CD4-positive, CD25-positive, alpha-beta regulatory T cell (primary cell): ENCODE measurements at regions not wholly inside any gene's neighbourhood (a gene's known extent, or its start where the extent isn't known, plus 50 kb on each side); places are given as distances from the start of the nearest gene placed in this dataset.

Source experiments
- ATAC-seq, 2 donors: fragments of 150-1000 bp; cut with Tn5 transposase; one replicate each; pipeline ENCODE4 v1.10.0; 2021; ENCODE audit warnings: low read depth in 2 of 2, moderate number of reproducible peaks in 2 of 2, moderate library complexity in 1 of 2
- DNase-seq, 3 donors: peaks; one replicate each; pipeline versions ENCODE4 v3.0.0 to v3.0.0-alpha.2; 2012 to 2022; ENCODE audit warnings: mixed read lengths in 1 of 3
- H3K27ac ChIP-seq: one replicate; pipeline ENCODE4 v1.7.0; 2013; ENCODE audit warnings: mild to moderate bottlenecking, low read length; ENCODE audit not compliant: insufficient read depth, poor library complexity, severe bottlenecking
- H3K27me3 ChIP-seq: one replicate; pipeline ENCODE4 v1.7.0; 2013; ENCODE audit warnings: low read length; ENCODE audit not compliant: control insufficient read depth, insufficient read depth
- H3K36me3 ChIP-seq: one replicate; pipeline ENCODE4 v1.7.0; 2013; ENCODE audit warnings: mild to moderate bottlenecking, low read length, moderate library complexity; ENCODE audit not compliant: control insufficient read depth, insufficient read depth
- H3K4me1 ChIP-seq: 2 replicates; pipeline ENCODE4 v1.7.0; 2013; ENCODE audit warnings: mild to moderate bottlenecking, low read length; ENCODE audit not compliant: insufficient read depth, control insufficient read depth, poor library complexity, severe bottlenecking
- H3K4me3 ChIP-seq: one replicate; pipeline ENCODE4 v1.7.0; 2013; ENCODE audit warnings: low read depth, mild to moderate bottlenecking, low read length, moderate library complexity
- H3K9me3 ChIP-seq, 2 experiments: 1 replicate in 1 of 2; 2 replicates in 1 of 2; pipeline ENCODE4 v1.7.0; 2013; ENCODE audit warnings: low read length in 2 of 2, mild to moderate bottlenecking in 1 of 2, moderate library complexity in 1 of 2; ENCODE audit not compliant: control insufficient read depth in 2 of 2
- H3K27ac Mint-ChIP-seq, 3 donors: one replicate each; pipeline ENCODE4 v1.8.0; 2020 to 2022; ENCODE audit warnings: mild to moderate bottlenecking in 3 of 3, mixed read lengths in 3 of 3, moderate library complexity in 2 of 3
- H3K27me3 Mint-ChIP-seq: one replicate; pipeline ENCODE4 v1.8.0; 2022; ENCODE audit warnings: mild to moderate bottlenecking, mixed read lengths
- H3K36me3 Mint-ChIP-seq: one replicate; pipeline ENCODE4 v1.8.0; 2020; ENCODE audit warnings: mixed read lengths
- H3K4me1 Mint-ChIP-seq, 4 donors: one replicate each; pipeline ENCODE4 v1.8.0; 2020 to 2022; ENCODE audit warnings: mixed read lengths in 4 of 4, mild to moderate bottlenecking in 1 of 4
- H3K4me3 Mint-ChIP-seq, 4 donors: one replicate each; pipeline ENCODE4 v1.8.0; 2020 to 2022; ENCODE audit warnings: mild to moderate bottlenecking in 4 of 4, mixed read lengths in 4 of 4, moderate library complexity in 3 of 4
- H3K9me3 Mint-ChIP-seq, 7 donors: one replicate each; pipeline ENCODE4 v1.8.0; 2020 to 2022; ENCODE audit warnings: mixed read lengths in 7 of 7, mild to moderate bottlenecking in 3 of 7, moderate library complexity in 2 of 7

DNA sequence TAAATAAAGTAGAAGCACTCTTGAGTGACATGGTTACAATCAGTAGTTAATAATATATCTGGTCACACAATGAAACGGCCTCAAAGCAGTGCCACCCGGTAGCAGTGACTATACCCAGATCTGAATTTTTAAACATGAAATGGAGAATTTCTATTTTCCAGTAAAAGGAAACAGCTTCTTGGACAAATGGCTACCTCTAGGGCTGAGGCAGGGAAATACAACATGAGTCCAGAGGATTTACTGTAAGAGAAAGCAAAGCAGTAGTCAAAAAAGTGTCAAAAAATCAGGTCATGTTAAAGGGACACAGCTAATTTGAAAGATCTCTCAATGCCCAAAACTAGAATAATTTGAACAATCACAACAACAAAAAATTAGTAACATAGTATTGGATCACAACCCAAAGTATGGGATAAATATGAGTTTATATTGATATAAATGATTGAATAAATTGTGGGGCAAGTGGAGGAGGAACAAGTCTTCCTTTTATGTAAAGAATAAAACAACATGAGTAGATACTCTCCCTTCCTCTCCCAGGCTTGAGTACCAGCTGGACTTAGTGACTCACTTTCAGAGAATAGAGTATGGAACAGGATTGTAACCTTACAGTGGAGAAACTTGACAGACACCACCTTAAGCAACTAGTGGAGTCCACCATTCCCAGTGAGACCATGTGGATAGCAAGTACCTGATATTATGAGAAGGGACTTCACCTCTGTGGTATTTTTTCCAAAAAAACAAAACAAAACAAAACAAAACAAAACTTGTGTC lies 180.8 kb downstream of the MBD2 start:
- Histone ChIP-seq H3K27me3 (peaks cover 3% of the 10 kb centered on the region), H3K4me1 (no peaks in the 10 kb centered on the region), H3K9me3 (no peaks in the 10 kb centered on the region), H3K36me3 (no peaks in the 10 kb centered on the region), H3K27ac (no peak overlapping the region), H3K4me3 (no peak overlapping the region)
- peaks cover 17% of the 10 kb centered on the region for H3K27me3 Mint-ChIP-seq
- H3K9me3 Mint-ChIP-seq, result no peaks in the 10 kb centered on the region
- H3K4me1 Mint-ChIP-seq, result no peaks in the 10 kb centered on the region
- no peaks in the 10 kb centered on the region for H3K36me3 Mint-ChIP-seq
- H3K4me3 Mint-ChIP-seq, result no peak overlapping the region
- DNase-seq, result no peak
- ATAC-seq, result no peak
- no peak overlapping the region for H3K27ac Mint-ChIP-seq

DNA sequence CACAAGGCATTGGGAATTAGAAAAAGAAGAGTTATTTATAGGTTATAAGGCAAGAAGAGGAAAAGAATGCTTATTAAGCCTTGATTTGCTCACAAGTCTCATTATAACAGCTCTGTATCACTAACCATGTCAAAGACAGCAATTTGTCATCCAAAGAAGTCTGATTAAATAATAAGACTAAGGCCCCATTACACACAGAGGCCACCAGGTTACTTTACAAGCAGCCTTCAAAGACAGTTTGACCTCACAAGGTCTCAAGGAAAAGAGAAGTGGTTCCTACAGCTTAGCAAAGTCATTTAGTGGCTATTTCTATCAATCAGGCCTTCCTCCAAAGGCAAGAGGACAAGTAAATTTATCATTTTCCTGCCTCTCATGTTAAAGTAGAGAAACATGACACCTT lies 188.5 kb downstream of the MBD2 start:
- no peaks in the 10 kb centered on the region for H3K4me1 Mint-ChIP-seq

DNA sequence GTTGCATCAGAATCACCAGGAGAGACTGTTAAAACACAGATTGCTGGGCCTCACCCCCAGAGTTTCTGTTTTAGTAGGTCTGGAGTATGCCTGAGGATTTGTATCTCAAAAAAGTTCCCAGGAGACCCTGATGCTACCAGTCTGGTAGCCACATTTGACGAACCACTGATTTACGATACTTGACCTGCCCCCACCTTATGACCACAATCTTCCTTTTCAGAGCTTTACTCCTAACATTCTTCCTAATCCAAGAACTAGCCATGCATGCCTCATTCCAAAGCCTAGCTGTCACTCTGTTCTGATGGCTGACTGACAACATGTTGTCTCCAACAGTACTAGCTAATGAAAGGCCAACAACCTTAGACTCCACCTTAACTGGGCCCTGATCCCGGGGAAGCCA lies 191.4 kb downstream of the MBD2 start:
- Mint-ChIP-seq H3K4me3 (peak overlapping the region in 1 of 4 donors; percentile 59), H3K27ac (no peak overlapping the region), H3K4me1 (no peaks in the 10 kb centered on the region), H3K9me3 (peaks cover 0 to 4% (median 0%) of the 10 kb centered on the region in 7 donors), H3K36me3 (no peaks in the 10 kb centered on the region), H3K27me3 (peaks cover 14% of the 10 kb centered on the region)
- no peaks in the 10 kb centered on the region for H3K36me3 ChIP-seq
- H3K27ac ChIP-seq, result no peak overlapping the region
- ATAC-seq (no peak), DNase-seq (no peak)
- H3K4me3 ChIP-seq, result no peak overlapping the region
- H3K27me3 ChIP-seq, result peaks cover 4% of the 10 kb centered on the region
- no peaks in the 10 kb centered on the region for H3K9me3 ChIP-seq
- no peaks in the 10 kb centered on the region for H3K4me1 ChIP-seq

More for the DNA sequence above, 188.5 kb downstream of the MBD2 start:
- Mint-ChIP-seq H3K36me3 (no peaks in the 10 kb centered on the region), H3K9me3 (peaks cover 0 to 4% (median 0%) of the 10 kb centered on the region in 7 donors), H3K4me3 (no peak overlapping the region), H3K27me3 (peaks cover 12% of the 10 kb centered on the region), H3K27ac (no peak overlapping the region)
- peaks cover 4% of the 10 kb centered on the region for H3K27me3 ChIP-seq
- no peak for ATAC-seq
- no peaks in the 10 kb centered on the region for H3K9me3 ChIP-seq
- H3K27ac ChIP-seq, result no peak overlapping the region
- H3K36me3 ChIP-seq, result no peaks in the 10 kb centered on the region
- H3K4me1 ChIP-seq, result no peaks in the 10 kb centered on the region
- H3K4me3 ChIP-seq, result no peak overlapping the region
- no peak for DNase-seq

DNA sequence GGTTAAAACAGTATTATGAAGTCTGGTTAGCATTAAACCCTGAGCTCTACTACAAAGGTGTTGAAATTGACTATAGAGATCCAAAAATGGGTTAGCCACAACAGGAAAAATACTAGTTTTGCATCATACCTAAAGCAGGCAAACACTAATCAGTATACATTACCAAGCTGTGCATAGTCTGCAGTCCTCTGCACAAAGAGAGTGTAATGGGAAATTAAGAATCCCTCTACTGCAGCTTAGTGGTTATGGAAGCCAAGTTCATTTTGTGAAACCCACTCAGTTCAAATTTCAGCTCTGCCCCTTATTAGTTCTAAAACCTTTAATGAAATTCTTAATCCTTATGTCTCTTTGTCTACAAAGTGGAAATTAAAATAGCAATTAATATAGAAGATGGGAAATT lies 192.1 kb downstream of the MBD2 start:
- Mint-ChIP-seq H3K27me3 (peaks cover 14% of the 10 kb centered on the region), H3K9me3 (peaks cover 0 to 4% (median 0%) of the 10 kb centered on the region in 7 donors), H3K4me3 (no peak overlapping the region), H3K36me3 (no peaks in the 10 kb centered on the region), H3K4me1 (no peaks in the 10 kb centered on the region), H3K27ac (no peak overlapping the region)
- Histone ChIP-seq H3K4me1 (no peaks in the 10 kb centered on the region), H3K36me3 (no peaks in the 10 kb centered on the region), H3K9me3 (no peaks in the 10 kb centered on the region), H3K4me3 (no peak overlapping the region), H3K27me3 (peaks cover 4% of the 10 kb centered on the region), H3K27ac (no peak overlapping the region)
- ATAC-seq (no peak), DNase-seq (no peak)

DNA sequence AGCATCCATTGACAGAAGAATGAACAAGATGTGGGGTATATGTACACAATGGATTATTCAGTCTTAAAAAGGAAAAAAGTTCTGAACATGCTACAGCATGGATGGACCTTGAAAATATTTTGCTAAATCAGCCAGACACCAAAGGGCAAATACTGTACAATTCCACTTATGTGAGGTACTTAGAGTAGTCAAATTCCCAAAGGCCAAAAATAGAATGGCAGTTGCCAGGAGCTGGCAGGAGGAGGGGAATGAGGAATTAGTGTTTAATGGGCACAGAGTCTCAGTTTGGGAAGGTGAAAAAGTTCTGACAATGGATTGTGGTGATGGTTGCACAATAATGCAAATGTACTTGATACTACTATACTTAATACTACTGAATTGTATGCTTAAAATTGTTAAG lies 193.2 kb downstream of the MBD2 start:
- no peaks in the 10 kb centered on the region for H3K36me3 ChIP-seq
- Mint-ChIP-seq H3K27ac (no peak overlapping the region), H3K36me3 (no peaks in the 10 kb centered on the region), H3K9me3 (peaks cover 0 to 4% (median 0%) of the 10 kb centered on the region in 7 donors), H3K27me3 (peaks cover 14% of the 10 kb centered on the region), H3K4me1 (no peaks in the 10 kb centered on the region), H3K4me3 (no peak overlapping the region)
- no peak overlapping the region for H3K4me3 ChIP-seq
- no peak overlapping the region for H3K27ac ChIP-seq
- no peaks in the 10 kb centered on the region for H3K4me1 ChIP-seq
- ATAC-seq (no peak), DNase-seq (no peak)
- H3K27me3 ChIP-seq, result peaks cover 4% of the 10 kb centered on the region
- no peaks in the 10 kb centered on the region for H3K9me3 ChIP-seq

DNA sequence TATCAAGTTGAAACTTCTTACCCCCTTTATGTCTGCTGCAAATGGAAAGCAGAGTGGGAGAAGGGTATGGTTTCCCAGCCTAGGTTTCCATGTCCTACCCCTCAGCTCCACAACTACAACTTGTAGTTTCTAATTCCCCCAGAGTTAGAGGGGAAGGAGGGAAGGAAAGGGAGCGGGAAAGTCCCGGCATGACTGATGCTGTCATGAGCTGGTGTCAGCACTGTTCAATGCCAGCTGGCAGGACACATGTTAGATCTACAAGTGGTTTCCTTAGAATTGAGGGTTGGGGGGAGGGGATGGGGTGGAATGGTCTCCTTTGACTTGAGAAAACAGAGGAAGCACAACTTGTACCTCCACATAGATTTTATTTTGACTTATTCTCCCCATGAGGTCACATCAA lies 194.0 kb downstream of the MBD2 start:
- H3K4me3 Mint-ChIP-seq, result no peak overlapping the region
- ATAC-seq, result no peak
- peaks cover 3% of the 10 kb centered on the region for H3K27me3 ChIP-seq
- no peaks in the 10 kb centered on the region for H3K4me1 Mint-ChIP-seq
- peaks cover 0 to 3% (median 0%) of the 10 kb centered on the region in 7 donors for H3K9me3 Mint-ChIP-seq
- H3K36me3 Mint-ChIP-seq, result no peaks in the 10 kb centered on the region
- H3K4me1 ChIP-seq, result no peaks in the 10 kb centered on the region
- H3K27ac Mint-ChIP-seq, result no peak overlapping the region
- DNase-seq, result no peak
- no peak overlapping the region for H3K27ac ChIP-seq
- no peak overlapping the region for H3K4me3 ChIP-seq
- no peaks in the 10 kb centered on the region for H3K9me3 ChIP-seq
- peaks cover 14% of the 10 kb centered on the region for H3K27me3 Mint-ChIP-seq
- H3K36me3 ChIP-seq, result no peaks in the 10 kb centered on the region

DNA sequence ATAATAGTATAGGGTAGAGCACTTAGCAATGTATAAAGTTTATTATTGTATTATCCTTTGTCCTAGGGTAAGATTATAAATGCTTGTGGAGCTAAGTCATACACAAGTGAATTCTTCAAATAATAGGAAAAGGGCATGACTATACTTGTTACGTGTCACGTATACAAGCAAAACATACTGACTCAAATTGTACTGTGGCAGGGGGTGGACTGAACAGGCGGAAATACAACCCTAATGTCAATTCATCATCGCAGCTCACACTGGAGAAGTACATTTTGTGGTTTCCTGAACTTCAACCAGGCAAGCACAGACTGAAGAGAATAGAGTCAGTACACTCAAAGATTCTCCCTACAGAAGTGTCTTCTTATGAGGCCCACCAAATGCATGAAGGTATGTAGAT lies 201.0 kb downstream of the MBD2 start:
- Histone ChIP-seq H3K9me3 (no peaks in the 10 kb centered on the region), H3K4me1 (no peaks in the 10 kb centered on the region), H3K27me3 (no peaks in the 10 kb centered on the region), H3K36me3 (no peaks in the 10 kb centered on the region), H3K27ac (no peak overlapping the region), H3K4me3 (no peak overlapping the region)
- DNase-seq (peak in 1 of 3 donors; percentile 4), ATAC-seq (no peak)
- Mint-ChIP-seq H3K36me3 (no peaks in the 10 kb centered on the region), H3K27ac (no peak overlapping the region), H3K4me3 (no peak overlapping the region), H3K9me3 (no peaks in the 10 kb centered on the region), H3K27me3 (no peaks in the 10 kb centered on the region), H3K4me1 (no peaks in the 10 kb centered on the region)

DNA sequence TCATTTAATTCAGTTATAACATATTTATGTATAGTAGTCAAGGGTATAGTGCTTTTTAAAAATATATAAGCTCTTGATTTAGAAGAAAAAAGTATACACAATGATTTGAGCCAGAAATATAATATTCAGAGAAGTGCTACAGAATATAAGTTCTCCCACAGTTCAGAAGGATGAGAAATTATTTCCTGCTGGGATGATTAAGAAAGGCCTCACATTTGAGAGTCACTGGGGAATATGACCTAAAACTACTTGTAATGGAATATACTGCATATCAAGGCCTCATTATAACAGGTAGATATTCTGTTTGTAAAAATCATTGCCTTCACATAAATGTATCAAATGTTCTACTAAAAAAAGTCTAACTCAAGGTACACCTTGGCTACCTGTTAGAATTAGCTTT lies 203.5 kb downstream of the MBD2 start:
- Mint-ChIP-seq H3K36me3 (no peaks in the 10 kb centered on the region), H3K4me1 (no peaks in the 10 kb centered on the region), H3K27me3 (peaks cover 4% of the 10 kb centered on the region), H3K9me3 (peaks cover 0 to 2% (median 0%) of the 10 kb centered on the region in 7 donors), H3K27ac (no peak overlapping the region), H3K4me3 (no peak overlapping the region)
- no peaks in the 10 kb centered on the region for H3K4me1 ChIP-seq
- DNase-seq (no peak), ATAC-seq (no peak)
- no peaks in the 10 kb centered on the region for H3K36me3 ChIP-seq
- no peak overlapping the region for H3K4me3 ChIP-seq
- H3K27me3 ChIP-seq, result no peaks in the 10 kb centered on the region
- no peaks in the 10 kb centered on the region for H3K9me3 ChIP-seq
- no peak overlapping the region for H3K27ac ChIP-seq
